ENCODE measurements at regions not wholly inside any gene's neighbourhood (a gene's known extent, or its start where the extent isn't known, plus 50 kb on each side); places are given as distances from the start of the nearest gene placed in this dataset.

GRCh38 chr6:154611847-154612246 lies 101.4 kb upstream of the CNKSR3 start:
- Histone ChIP-seq H3K4me3 (no peak overlapping the region), H3K4me1 (ENCODE audit: control insufficient read depth in 1 of 2, low read depth in 2 of 2) (peaks cover 0 to 7% of the 10 kb centered on the region in 2 donors), H3K9me3 (no peaks in the 10 kb centered on the region), H3K36me3 (no peaks in the 10 kb centered on the region), H3K27me3 (replicated peaks; ENCODE audit: insufficient read depth) (no peaks in the 10 kb centered on the region), H3K27ac (no peak overlapping the region)
- TF ChIP-seq CTCF (IDR thresholded peaks at IDR 0.05): no peak
- no peak for ATAC-seq (ENCODE audit: insufficient number of reproducible peaks, low FRiP score, low read depth)
- no peak for DNase-seq (ENCODE audit: low spot score)

GRCh38 chr6:154613137-154613676 lies 102.7 kb upstream of the CNKSR3 start:
- no peaks in the 10 kb centered on the region for H3K9me3 ChIP-seq
- no peaks in the 10 kb centered on the region for H3K27me3 ChIP-seq (replicated peaks; ENCODE audit: insufficient read depth)
- H3K4me3 ChIP-seq: no peak overlapping the region
- H3K4me1 ChIP-seq (ENCODE audit: control insufficient read depth in 1 of 2, low read depth in 2 of 2): peaks cover 0 to 7% of the 10 kb centered on the region in 2 donors
- no peak for TF ChIP-seq CTCF (IDR thresholded peaks at IDR 0.05)
- no peak overlapping the region for H3K27ac ChIP-seq
- no peak for ATAC-seq (ENCODE audit: insufficient number of reproducible peaks, low FRiP score, low read depth)
- no peaks in the 10 kb centered on the region for H3K36me3 ChIP-seq
- DNase-seq (ENCODE audit: low spot score): no peak

- no peak overlapping the region for H3K4me3 ChIP-seq
- H3K27me3 ChIP-seq (replicated peaks; ENCODE audit: insufficient read depth): no peaks in the 10 kb centered on the region
- no peaks in the 10 kb centered on the region for H3K36me3 ChIP-seq
- ATAC-seq (ENCODE audit: insufficient number of reproducible peaks, low FRiP score, low read depth) (no peak), DNase-seq (ENCODE audit: low spot score) (no peak)
- no peak overlapping the region for H3K27ac ChIP-seq
- H3K9me3 ChIP-seq: no peaks in the 10 kb centered on the region
- TF ChIP-seq CTCF (IDR thresholded peaks at IDR 0.05): no peak
- peaks cover 0 to 7% of the 10 kb centered on the region in 2 donors for H3K4me1 ChIP-seq (ENCODE audit: control insufficient read depth in 1 of 2, low read depth in 2 of 2)
Observed at GRCh38 chr6:154614101-154614500, 103.6 kb upstream of the CNKSR3 start.

GRCh38 chr6:154614641-154615040 lies 104.2 kb upstream of the CNKSR3 start:
- ATAC-seq (ENCODE audit: insufficient number of reproducible peaks, low FRiP score, low read depth) (no peak), DNase-seq (ENCODE audit: low spot score) (no peak)
- H3K27me3 ChIP-seq (replicated peaks; ENCODE audit: insufficient read depth): no peaks in the 10 kb centered on the region
- H3K9me3 ChIP-seq: no peaks in the 10 kb centered on the region
- no peaks in the 10 kb centered on the region for H3K36me3 ChIP-seq
- no peak overlapping the region for H3K4me3 ChIP-seq
- TF ChIP-seq CTCF (IDR thresholded peaks at IDR 0.05): no peak
- no peak overlapping the region for H3K27ac ChIP-seq
- peaks cover 0 to 7% of the 10 kb centered on the region in 2 donors for H3K4me1 ChIP-seq (ENCODE audit: control insufficient read depth in 1 of 2, low read depth in 2 of 2)

GRCh38 chr6:154615483-154616025 lies 105.1 kb upstream of the CNKSR3 start:
- Histone ChIP-seq H3K4me3 (no peak overlapping the region), H3K36me3 (no peaks in the 10 kb centered on the region), H3K27me3 (replicated peaks; ENCODE audit: insufficient read depth) (no peaks in the 10 kb centered on the region), H3K9me3 (no peaks in the 10 kb centered on the region), H3K4me1 (ENCODE audit: control insufficient read depth in 1 of 2, low read depth in 2 of 2) (peaks cover 0 to 7% of the 10 kb centered on the region in 2 donors), H3K27ac (no peak overlapping the region)
- TF ChIP-seq CTCF (IDR thresholded peaks at IDR 0.05): no peak
- DNase-seq (ENCODE audit: low spot score) (peak; percentile 6), ATAC-seq (ENCODE audit: insufficient number of reproducible peaks, low FRiP score, low read depth) (no peak)

Data from thoracic aorta (tissue), 2 donors.